Fibroblast of lung (primary cell): ENCODE measurements at regions not wholly inside any gene's neighbourhood (a gene's known extent, or its start where the extent isn't known, plus 50 kb on each side); places are given as distances from the start of the nearest gene placed in this dataset.

Source experiments
- EZH2 ChIP-seq: IDR thresholded peaks from 2 replicates; pipeline ENCODE4 v1.5.1; 2012; ENCODE audit warnings: low read length, control low read depth, mild to moderate bottlenecking; ENCODE audit errors: missing control alignments
- TF ChIP-seq, protein P1 (sequence below), 2 donors: IDR thresholded peaks in 1 of 2; conservative IDR thresholded peaks in 1 of 2; 1 replicate in 1 of 2; 2 replicates in 1 of 2; pipeline ENCODE4 v1.5.1; 2011 to 2012; ENCODE audit warnings: low read length in 2 of 2, control low read depth in 1 of 2, inconsistent platforms in 1 of 2, low read depth in 1 of 2, mild to moderate bottlenecking in 1 of 2

DNA sequence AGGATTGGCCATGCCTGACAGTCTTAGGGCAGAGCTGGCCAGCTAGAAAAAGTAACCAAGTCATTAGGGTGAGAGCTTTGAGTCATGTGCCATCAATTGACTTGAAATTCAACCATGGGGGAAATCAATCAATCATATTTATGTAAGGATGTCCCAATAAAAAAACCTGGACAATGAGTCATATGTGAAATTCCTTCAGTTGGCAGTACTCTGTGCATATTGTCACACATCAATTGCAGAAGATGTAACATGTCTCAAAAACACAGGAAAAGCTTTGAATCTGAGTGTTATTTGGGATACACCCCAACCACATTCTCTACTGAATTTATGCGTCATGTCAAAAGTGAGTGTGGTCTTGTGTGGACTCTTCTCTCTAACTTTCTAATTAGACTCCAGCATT lies 1004.1 kb upstream of the NRXN1 start:
- TF ChIP-seq, protein P1, sequence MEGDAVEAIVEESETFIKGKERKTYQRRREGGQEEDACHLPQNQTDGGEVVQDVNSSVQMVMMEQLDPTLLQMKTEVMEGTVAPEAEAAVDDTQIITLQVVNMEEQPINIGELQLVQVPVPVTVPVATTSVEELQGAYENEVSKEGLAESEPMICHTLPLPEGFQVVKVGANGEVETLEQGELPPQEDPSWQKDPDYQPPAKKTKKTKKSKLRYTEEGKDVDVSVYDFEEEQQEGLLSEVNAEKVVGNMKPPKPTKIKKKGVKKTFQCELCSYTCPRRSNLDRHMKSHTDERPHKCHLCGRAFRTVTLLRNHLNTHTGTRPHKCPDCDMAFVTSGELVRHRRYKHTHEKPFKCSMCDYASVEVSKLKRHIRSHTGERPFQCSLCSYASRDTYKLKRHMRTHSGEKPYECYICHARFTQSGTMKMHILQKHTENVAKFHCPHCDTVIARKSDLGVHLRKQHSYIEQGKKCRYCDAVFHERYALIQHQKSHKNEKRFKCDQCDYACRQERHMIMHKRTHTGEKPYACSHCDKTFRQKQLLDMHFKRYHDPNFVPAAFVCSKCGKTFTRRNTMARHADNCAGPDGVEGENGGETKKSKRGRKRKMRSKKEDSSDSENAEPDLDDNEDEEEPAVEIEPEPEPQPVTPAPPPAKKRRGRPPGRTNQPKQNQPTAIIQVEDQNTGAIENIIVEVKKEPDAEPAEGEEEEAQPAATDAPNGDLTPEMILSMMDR (conservative IDR thresholded peaks at IDR 0.05 in 1 of 2, IDR thresholded peaks at IDR 0.05 in 1 of 2; ENCODE audit: low read depth in 1 of 2, low read length in 2 of 2) = no peak
- TF ChIP-seq EZH2 = no peak
